ENCODE measurements at regions not wholly inside any gene's neighbourhood (a gene's known extent, or its start where the extent isn't known, plus 50 kb on each side); places are given as distances from the start of the nearest gene placed in this dataset.
A peak's percentile ranks its signal among the peaks of the same experiment; 100 is the strongest.
"Not testable (repeated sequence)": the region's sequence is repeated elsewhere in the genome, so short reads cannot be mapped to it uniquely, and the experiment has no call there.

GRCh38 chr9:18237776-18238175, 236.2 kb upstream of the ADAMTSL1 start:
- no peak for DNase-seq

DNA sequence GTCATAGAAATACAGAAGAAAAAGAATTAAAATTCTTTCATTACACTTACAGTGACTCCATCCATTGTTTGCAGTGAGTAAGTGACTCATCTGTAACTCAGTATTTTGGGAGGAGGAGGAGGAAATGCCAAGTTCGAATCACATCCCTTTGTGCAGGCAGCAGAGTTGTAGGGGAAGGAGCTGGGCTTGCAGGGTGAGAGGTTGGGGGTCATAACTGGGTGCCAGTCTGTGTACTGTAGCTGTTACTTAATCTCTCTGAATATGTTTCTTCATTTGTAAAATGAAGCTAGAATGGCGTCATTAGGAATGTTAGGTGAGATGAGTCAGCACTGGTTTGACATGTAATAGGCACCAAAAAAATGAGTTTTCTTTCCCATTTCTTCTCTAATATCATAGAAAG, 235.7 kb upstream of the ADAMTSL1 start:
- no peak for DNase-seq

DNA sequence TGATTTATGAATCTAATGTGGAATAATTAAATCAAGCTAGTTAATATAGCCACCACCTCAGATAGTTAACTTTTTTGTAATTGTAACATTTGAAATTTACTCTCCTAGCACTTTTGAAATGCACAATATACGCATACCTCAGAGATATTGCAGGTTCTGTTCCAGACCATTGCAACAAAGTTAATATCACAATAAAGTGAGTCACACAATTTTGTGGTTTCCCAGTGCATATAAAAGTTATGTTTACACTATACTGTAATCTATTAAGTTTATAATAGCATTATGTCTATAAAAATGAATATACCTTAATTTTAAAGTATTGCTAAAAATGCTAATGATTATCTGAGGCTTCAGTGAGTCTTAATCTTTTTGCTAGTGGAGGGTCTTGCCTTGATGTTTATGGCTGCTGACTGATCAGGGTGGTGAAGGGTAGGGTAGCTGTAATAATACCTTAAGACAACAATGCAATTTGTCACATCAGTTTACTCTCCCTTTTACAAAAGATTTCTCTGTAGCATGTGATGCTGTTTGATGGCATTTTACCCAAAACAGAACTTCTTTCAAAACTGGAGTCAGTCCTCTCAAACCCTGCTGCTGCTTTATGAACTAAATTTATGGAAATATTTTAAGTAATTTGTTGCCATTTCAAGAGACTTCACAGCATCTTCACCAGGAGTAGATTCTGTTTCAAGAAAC, 235.1 kb upstream of the ADAMTSL1 start:
- no peak for DNase-seq

DNA sequence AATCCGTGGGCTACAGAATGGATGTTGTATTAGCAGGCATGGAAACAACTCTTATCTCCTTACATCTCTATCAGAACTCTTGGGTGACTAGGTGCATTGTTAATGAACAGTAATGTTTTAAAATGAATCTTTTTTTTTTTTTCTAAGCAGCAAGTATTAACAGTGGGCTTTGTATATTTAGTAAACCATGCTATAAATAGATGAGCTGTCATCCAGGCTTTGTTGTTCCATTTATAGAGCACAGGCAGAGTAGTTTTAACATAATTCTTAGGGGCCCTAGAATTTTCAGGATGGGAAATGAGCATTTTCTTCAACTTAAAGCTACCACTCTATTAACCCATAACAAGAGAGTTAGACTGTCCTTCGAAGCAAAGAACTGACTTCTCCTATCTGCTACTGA, 233.7 kb upstream of the ADAMTSL1 start:
- no peak for DNase-seq

DNA sequence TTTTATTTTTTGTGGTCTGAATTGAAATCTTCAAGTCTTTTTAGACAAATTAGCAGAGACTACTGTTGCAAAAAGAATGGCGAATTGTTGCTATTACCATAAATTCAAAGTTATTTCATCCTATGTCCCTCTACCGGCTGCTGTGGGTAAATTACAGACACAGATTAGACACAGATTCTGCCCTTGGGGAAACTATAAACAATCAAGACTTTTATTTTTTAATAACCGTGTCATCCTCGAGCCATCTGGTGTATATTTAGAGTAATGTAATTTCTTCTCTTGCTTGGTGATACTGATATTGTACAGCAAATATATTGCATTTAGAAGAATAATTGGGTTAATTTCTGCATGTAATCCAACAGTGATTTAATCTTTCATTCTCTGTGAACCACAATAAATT, 228.0 kb upstream of the ADAMTSL1 start:
- no peak for DNase-seq

GRCh38 chr9:18250053-18250452, 223.9 kb upstream of the ADAMTSL1 start:
- DNase-seq, result no peak

- no peak for DNase-seq
Observed at GRCh38 chr9:18253950-18254349, 220.0 kb upstream of the ADAMTSL1 start.

DNA sequence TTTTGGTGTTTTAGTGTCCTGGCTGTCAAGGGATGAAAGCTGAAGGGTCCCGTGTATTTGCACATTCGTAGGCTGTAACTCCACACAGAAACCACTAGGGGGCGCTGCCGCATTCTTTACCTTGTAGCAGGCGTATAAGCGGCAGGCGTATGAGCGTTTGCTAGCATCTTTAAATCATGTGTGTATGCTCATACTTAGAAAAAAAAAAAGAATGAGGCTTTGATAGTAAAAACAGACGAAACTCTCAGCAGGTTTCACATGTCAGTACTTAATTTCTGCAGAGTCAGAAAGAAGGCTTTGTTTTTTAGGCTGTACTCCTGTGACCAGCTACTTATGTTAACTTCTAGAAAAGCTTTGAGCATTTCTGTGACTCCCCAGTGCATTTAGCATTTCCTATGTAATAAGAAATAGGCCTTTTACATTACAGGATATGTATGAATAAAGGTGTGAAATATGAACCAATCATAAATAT, 218.8 kb upstream of the ADAMTSL1 start:
- peak; percentile 87 for DNase-seq

DNA sequence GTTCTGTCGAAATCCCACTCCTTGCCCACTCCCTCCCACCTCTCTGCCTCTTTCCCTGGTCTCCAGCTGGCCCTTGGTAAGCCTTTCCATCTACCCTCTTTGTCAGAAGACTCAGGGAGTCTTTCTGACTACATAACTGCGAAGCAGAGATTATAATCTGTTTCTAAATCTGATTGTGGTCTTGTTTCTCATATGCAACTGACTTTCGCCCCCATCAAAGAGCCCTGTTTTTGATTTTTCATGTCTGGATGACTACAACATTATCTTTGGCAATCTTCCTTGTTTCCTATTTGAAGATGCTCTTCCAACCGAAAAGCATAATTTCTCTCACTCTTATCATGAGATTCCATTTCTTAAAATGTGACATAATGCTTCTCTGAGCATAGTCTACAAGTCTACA, 218.2 kb upstream of the ADAMTSL1 start:
- DNase-seq, result no peak

DNA sequence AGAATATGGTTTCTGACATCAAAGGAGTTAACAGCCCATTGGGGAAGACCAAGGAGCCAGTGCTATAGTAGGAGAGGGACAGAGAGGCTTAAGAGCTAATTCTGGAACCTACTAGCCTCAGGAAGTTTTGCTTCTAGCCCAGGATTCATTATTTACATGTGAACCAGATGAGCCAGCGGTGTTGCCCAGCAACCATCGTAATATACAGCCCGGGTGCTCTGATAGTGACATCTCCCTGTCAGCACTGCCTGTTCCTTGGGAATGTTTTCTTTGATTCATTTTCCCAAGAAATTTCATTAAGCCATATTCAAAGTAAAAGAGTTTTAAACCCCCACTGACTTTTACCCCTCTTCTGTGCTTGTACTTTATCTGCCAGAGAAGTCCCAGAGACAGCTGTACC, 217.4 kb upstream of the ADAMTSL1 start:
- no peak for DNase-seq

- DNase-seq, result no peak
Observed at GRCh38 chr9:18260521-18260920, 213.4 kb upstream of the ADAMTSL1 start.

DNA sequence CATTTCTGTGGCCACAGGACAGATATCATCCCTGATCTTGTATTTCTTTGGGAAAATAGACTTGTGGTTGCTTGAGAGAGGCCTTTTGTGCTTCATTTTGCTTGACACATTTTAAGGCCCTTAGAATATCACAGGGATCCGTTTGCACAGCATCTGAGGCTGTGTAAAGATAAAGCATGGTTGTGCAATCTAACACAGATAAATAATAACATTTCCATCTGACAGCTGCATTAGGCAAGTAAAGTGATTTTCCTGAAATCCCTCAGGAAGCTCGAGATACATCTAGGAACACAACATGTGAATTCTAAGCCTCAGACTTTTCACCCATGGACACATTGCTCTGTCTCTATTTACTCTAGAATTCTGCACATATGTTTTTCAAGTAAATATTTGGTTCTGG, 212.8 kb upstream of the ADAMTSL1 start:
- DNase-seq, result no peak

GRCh38 chr9:18263377-18263776, 210.6 kb upstream of the ADAMTSL1 start:
- no peak for DNase-seq

DNA sequence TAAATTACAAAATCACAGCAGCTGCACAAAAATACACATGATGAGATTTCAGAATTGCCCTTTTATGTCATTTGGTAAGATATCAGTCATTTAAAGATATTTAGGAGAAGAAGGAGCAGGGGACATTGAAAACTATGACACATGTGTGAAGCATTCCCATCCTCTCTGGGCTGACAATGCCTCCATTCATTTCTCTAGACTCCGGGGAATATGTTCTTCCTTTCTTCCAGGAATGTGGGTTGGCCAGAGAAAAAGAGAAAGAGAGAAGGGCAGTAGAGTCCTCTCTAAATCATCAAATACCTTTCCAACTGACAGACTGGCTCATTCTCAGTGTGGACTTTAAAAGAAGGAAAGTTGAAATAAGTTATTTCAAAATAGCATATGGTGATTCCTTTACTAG, 205.6 kb upstream of the ADAMTSL1 start:
- no peak for DNase-seq

DNA sequence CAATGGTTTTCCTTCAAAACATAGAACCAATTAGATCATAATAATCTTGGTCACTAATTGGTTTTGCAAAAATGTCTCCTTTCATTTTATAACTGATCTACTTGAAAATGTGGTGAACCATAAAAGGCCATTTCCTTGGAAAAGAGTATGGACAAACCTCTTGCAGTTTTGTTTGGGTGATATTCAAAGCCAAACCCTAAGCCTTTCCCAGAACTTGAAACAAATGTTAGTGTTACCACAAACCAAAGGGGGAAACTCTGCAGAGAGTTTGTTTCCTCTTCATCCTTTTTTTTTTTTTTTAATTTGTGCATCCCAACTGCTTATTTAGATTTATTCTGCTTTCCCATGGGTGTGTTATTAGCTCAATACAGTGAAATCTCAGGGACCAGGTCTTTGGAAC, 204.4 kb upstream of the ADAMTSL1 start:
- DNase-seq, result no peak

DNA sequence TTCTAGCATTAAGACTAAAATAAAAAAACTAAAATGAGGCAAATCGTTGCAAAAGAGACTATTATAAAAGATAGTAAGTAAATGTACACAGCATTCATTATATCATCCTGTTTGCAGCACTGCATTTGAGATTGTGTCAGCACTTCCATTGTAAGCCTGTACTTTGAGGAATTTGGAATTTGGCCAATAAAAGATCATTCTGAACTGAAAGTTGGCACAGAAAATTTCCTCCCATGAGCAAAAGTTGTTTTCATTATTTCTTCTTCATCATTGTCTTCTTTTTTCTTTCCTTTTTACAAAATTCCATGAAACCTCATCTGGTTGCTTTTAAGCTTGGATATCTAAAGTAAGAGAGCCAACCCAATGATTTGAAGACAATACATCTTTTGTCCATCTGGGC, 199.3 kb upstream of the ADAMTSL1 start:
- no peak for DNase-seq

- DNase-seq, result no peak
Observed at GRCh38 chr9:18275313-18275990, 198.5 kb upstream of the ADAMTSL1 start.

DNA sequence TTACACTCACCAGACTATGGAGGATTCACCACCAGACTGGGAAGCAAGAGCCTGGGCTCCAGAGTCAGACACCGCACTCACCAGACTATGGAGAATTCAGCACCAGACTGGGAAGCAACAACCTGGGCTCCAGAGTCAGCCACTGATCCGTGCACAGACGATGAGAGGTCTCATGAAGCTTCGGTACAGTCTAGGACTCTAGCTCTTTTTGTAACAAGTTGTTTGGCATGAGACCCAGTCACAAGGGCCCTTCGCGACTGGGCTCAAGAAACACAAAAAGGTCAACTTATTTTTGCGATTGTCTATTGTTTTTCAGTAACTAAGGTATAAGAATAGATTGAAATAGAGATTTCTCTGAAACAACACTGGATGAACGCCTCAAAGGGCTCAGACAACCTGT, 192.7 kb upstream of the ADAMTSL1 start:
- no peak for DNase-seq

GRCh38 chr9:18294229-18294628, 179.7 kb upstream of the ADAMTSL1 start:
- no peak for DNase-seq

DNA sequence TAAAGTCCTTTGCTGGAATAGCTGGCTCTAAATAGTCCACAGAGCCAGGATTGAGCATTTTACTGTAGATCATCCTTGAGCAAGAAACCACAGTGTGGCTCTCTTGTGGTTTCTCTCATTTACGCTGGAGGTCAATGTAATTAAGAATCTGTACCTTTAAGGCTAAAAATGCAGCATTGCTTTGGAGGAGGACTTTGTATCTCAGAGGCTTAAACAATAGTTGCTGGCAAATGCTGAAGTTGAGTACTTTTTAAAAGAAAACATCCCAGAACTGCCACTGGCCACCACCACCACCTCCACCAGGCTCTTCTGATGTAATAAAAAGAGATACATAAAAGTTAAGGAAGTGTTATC, 177.3 kb upstream of the ADAMTSL1 start:
- DNase-seq, result no peak

DNA sequence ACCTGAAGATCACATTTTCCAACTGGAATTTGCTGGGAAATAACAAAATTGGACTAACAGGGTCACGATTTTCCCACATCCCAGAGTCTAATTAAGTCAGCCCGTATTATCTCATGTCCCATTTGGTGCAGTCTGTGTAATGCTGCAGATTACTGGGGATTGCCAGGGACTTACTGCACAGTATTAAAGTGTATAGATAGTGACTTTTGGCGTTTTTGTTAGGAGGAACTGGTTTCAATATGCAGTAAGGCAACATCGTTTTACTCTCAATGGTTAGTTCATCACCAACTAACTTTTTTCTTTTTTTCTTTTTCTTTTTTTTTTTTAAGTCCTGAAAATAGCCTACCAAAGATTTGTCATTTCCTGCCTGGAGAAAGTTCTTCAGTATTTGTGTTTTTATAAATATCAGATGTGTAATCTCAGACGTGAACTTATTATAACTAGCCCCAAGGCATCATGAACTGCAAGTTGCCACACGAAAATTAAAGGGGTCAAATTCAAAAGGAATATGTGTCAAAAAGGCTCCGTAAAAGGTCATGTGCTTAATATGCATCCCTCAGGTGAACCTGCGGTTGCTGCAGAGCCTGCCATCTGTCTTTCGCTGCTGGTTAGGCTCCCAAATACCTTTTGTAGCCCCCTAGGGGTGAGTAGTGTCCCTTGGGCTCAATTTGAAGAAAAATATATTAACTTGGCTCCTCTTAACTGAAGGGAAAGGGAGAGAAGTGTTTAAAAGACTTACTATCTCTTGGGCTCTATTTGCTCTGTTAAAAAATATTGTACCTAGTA, 176.7 kb upstream of the ADAMTSL1 start:
- DNase-seq, result peak; percentile 72

DNA sequence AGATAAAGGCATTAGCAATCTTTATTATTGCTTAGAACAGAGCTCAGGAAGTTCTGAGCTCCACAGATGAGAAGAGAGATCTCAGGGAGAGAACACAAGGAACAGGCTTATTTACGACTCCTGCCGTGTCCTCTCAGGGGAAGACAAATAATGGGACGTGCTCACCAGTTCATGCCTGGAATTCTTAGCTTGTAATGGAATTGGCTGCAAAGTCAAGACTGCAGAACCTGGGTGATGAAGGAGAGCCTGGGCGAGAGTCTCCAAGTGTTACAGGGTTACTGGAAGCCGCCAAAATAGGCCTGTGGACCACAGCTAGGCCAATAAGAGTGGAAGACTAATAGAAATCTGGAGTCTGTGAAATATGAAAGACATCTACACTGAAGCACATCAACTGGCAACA, 174.5 kb upstream of the ADAMTSL1 start:
- no peak for DNase-seq

DNA sequence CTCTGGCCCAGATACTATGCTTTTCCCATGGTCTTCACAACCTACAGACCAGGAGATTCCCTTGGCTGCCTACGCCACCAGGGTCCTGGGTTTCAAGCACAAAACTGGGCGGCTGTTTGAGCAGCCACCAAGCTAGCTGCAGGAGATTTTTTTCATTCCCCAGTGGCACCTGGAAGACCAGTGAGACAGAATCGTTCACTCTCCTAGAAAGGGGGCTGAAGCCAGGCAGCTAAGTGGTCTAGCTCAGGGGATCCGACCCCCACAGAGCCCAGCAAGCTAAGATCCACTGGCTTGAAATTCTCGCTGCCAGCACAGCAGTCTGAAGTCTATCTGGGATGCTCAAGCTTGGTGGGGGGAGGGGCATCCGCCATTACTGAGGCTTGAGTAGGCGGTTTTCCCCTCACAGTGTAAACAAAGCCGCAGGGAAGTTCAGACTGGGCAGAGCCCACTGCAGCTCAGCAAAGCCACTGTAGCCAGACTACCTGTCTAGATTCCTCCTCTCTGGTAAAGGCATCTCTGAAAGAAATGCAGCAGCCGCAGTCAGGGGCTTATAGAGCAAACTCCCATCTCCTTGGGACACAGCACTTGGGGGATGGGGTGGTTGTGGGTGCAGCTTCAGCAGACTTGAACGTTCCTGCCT, 168.7 kb upstream of the ADAMTSL1 start:
- not testable (repeated sequence) for DNase-seq

GRCh38 chr9:18314316-18314715, 159.6 kb upstream of the ADAMTSL1 start:
- DNase-seq, result no peak
